Stimulated activated CD4-positive, alpha-beta T cell treated with anti-CD3 and anti-CD28 coated beads, Interleukin-15, amount 100 ng/mL, for 24 hours (primary cell): ENCODE measurements at regions not wholly inside any gene's neighbourhood (a gene's known extent, or its start where the extent isn't known, plus 50 kb on each side); places are given as distances from the start of the nearest gene placed in this dataset.
"Not testable (repeated sequence)": the region's sequence is repeated elsewhere in the genome, so short reads cannot be mapped to it uniquely, and the experiment has no call there.

Experiments
- DNase-seq: peaks from one replicate; pipeline ENCODE4 v3.0.0-alpha.2; 2020

DNA sequence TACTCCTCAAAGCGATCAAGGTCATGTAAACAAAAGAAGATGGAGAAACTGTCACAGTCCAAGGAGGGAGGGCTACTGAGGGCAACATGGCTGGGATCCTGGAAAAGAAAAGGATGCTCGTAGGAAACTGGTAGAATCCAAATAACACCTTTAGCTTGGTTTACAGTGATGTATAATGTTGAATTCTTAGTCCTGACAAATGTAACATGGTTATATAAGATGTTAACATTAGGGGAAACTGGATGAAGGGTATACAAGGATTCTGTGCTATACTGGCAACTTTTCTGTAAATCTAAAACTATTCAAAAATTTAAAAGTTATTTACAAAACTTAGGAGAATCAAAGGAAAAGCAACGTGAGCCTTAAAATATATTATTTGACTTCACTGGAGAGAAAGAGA is 257.0 kb downstream of the TTC32 start:
- no peak for DNase-seq

DNA sequence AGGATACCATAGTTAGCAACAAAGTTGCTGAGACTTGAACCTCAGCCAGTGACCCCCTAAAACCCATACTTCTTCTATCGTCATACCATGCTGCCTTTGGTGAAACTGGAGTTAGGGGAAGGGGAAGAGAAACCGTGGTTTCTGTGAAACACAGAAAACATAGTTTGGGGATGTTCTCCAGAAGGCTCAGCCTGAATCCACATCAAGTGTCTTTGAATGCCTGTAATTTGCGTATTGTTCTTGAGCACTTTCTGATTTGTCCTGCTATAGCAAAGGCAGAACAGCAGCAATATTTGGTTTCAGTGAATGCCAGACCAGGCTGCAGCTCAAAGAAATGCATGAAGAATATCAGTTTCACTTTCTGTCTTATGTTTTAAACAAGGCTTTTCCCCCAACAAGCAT is 258.7 kb downstream of the TTC32 start:
- DNase-seq, result no peak

DNA sequence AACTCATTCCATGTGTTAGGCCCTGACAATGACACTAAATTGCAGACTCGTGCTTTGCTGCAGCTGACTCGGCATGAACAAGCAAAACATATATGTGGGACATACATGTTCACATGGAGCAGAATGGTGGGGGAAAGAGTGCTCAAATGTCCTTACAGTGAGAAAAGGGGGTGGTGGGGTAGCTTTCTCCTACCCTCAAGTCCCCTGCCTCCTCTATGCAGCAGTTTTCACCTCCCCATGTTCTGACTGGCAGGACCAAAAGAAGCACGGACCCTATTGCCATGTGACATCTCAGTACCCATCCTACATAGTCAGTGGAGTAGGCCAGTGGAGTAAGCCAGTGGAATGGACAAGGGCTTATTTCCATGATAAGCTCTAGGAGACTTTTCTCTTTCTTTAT is 259.3 kb downstream of the TTC32 start:
- no peak for DNase-seq

DNA sequence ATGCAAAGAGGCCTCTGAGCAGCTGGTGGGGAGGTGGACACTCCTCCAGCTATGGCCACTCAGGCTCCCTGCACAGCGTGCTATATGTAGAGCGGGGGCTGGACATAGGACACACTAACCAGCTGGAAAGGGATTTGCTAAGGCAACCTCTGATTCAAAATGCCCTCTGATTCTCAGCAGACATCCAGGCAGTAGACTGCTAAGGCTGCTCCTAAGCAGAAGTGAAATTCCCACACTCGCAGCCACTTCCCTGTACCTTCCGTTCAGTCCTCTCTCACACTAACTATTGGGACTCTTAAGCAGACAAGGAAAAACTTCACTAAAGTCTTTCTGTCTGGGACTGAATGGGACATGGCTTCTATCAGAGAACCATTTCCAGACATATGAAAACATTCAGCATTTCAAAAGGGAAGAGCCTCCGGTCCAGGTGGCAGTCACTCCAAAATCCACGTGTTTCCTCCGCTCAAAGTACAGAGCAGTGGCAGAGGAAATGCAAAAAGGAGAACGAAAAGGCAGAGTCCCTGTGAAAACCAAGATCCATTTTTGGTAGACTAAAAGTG is 265.8 kb downstream of the TTC32 start:
- DNase-seq, result no peak

DNA sequence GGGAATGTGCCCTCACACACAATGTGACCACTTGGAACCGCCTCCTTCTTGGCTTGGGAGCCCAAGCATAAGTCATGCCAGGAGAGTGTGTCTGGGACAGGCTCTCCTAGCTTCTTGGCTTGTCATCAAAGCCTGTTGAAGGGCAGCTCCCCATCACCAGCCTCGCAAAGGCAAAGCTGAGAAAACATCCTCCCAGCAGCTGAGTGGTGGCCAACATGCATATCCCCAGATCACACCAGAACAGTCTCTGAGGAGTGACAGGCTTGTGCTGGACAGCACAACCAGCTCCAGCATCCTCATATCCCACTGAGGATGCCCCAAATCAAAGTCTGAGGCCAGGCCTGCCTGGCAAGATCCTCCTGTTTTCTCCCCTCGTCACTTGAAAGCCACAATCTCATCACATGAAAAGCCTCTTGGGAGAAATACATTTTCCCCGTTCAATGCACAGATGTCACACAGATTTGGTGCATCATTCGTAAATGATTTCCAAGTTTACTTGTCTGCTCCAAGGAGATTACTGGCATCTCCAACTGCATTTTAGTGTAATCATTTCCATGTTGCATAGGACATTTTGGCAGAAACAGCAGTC is 269.3 kb downstream of the TTC32 start:
- DNase-seq, result no peak

DNA sequence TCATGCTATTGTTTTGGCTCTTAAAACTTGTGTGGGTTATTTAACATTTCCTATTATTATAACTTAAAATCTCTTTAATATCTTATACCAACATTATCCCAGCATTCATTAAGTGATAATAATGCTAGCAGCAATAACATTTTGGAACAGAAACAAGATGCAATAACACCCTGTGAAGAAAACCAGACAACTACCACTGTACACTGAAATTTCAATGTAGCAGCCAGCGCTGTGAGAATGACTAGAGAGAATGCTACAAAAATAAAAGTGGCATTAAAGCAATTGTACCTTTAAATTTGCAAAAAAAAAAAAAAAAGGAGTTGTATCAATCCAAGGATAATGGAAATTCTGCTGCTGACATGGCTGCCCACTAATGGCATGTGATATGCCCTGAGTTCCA is 269.9 kb downstream of the TTC32 start:
- no peak for DNase-seq

DNA sequence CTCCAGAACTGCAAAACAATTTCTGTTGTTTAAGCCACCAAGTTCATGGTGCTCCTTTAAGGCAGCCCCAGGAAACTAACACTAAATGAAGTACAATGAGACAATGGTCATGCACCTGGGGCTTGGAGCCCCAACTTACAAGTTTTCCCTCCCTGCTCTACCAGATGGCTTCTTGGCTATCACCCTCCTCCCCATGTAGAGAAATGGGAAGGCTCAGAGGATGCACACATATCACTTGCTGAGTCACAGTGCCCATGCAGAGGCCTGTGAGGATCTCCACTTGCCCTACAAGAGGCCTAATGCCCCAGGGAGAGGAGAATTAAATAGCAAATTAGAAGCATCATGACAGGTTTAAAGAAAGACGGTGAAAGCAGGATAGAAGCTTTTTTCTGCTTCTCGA is 270.9 kb downstream of the TTC32 start:
- no peak for DNase-seq

DNA sequence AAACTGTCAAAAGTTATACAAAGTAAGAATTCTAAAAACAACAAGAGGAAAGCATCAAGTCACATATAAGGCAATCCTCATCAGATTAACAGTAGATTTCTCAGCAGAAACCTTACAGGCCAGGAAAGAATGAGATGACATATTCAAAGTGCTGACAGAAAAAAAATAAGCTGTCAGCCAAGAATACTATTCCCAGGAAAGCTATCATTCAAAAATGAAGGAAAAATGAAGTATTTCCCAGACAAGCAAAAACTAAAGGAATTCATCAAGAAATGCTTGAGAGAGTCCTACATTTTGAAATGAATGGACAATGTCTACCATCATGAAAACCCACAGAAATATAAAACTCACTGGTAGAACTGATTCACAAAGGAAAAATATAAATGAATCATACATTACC is 268.9 kb upstream of the OSR1 start:
- DNase-seq, result no peak

DNA sequence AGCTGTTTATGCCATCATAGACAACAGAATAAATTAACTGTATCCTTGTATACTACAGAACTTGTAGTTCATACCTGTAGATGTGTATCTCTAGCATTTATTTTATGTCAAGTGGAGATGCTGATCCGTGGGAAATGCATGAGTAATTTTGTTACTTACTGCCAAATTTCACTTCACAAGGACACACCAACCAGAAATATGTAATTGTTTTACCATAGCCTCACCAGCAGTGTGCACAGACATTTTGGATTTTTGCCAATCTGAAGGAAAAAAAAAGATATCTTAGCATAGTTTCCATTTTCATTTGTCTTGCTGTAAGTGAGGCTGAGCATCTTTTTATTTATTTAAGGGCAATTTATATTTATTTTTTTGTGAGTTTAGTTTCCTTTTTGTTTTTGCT is 265.1 kb upstream of the OSR1 start:
- DNase-seq, result no peak

DNA sequence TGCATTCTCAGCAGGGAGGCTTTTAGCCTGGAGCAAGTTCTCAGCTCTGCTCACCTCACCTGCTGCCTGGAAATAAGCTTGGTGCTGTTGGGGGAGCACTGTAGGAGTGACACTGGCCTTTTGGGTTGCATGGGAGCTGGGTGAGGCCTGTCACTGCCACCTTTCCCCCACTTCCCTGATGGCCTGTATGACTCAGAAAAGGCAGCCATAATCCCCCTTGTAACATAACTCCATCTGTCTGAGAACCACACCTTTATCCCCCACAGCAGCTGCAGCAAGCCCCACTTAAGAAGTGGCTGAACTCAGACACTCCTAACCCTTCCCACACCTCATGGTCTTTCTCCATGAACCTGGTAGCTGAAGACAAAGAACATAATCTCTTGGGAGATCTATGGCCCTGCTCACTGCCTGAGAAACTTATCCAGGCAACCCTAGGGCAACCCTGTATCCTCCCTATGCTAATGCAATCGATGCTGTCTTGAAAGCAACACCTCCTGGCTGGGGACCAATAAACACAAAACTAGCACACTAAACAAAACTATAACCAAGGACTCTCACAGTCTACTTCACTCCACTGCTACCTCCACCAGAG is 258.9 kb upstream of the OSR1 start:
- DNase-seq, result no peak

DNA sequence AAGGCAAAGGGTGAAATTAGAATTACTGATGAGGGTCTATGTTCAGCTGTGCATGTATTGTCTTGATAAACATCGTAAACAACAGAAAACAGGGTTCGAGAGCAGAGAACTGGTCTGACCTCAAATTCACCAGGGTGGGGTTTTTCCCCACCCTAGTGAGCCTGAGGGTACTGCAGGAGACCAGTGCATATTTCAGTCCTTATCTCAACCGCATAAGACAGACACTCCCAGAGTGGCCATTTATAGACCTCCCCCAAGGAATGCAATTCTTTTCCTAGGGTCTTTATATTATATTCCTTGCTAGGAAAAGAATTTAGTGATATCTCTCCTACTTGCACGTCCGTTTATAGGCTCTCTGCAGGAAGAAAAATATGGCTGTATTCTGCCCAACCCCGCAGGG is 257.0 kb upstream of the OSR1 start:
- DNase-seq, result not testable (repeated sequence)

DNA sequence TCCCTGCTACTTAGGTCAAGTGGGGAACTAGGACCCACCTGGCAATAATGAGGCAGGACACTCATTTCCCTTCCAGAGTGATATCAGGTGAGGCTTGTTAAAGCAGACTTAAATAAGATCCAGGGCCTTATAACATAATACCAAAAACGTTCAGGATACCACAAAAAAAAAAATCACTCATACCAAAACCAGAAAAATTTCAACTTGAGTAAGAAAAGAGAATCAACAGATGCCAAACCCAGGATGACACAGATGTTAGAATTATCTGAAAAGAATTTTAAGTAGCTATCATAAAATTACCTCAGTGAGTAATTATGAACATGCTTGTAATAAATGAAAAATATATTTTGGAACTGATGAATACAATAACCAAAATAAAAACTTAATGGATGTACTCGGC is 255.6 kb upstream of the OSR1 start:
- no peak for DNase-seq

DNA sequence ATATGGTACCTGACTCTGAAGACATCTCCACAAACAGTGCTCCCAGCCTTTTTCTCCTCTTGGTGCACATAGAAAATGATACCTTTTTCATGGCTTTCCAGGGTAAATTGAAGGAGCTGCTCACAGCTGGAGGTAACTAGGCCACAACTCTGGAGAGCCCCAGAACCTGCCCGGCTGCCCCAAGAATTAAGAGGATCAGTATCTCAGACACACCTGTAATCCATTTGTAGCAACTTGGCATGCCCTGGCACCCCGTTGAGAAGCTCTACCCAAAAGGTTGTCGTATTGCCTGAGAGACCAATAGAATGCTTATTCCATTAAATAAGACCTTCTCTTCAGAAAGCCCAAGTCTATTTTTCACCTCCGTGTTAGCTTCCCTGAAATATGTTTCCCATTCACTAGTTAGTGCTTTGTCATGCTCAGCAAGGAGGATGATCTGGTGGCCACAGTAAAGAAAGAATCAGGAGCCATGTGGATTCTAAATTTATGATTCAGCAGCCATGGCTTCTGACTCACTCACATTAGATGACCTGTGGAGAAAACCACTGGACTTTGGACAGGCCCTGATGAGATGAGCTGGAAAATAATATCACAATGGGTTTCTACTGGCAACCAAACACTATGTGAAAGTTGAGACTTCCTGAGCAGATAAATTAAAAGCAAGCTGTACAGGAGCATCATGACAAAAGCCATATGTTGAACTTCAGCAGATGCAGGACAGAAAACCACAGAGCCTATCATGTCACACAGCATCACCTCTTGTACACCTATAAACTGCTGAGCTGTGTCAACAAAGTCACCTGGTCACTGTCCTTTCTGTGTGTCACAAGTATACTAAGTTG is 253.3 kb upstream of the OSR1 start:
- DNase-seq, result no peak

DNA sequence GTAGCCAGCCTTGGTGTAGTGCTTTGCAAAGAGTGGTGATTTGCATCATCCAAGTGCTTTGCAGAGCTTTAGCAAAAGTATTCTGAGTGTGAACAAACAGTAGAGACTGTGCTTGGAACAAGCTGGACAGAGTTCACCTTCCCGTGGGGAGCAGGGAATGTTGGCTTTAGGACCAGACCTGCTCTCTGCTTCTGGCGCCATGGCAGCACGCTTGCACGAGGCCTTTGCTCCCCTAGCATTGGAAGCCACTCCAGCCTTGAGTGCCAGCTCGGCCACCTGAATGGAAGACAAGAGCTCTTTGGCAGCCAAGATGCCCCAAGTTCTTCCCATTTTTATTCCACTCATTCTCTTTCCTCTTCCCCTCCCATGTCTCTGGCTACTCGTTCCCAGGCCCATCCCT is 250.8 kb upstream of the OSR1 start:
- no peak for DNase-seq

DNA sequence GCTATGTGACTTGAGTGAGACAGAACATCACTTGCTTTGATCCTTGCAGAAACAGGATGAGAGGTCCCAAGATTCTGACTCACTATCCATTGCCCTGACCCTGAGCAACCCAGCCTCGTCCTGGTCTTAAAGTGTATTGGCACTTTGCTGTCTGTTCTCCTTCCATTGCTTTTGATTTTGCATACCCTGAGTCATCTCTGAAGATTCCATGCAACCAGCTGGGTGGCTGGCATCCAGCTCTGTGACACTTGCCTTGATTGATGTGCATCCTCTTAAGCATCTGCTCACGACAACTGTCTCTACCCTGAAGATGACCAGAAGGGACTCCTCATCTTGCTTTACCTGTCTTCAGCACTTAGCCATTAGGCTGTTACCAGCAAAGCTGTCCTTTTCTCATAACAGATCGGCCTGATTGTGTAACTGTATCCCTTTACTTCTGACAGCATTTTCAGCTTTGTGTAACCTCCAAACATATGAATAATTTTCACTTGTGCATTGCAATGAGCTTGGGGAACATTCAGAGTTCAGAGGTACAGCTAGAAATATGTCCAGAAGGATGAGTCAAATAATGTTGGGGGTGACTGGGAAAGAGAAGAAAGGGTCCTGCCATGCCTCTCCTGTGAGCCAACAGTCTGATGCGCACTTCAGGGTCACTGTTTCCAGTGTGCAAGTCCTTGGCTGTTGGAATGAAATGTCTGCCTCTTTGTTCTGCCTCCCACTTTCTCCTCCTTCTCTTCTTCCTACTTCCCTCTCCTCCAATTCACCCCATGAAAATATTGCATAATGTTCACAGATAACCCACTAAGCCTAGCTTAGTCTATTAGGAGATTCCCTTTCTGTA is 249.7 kb upstream of the OSR1 start:
- DNase-seq, result no peak

DNA sequence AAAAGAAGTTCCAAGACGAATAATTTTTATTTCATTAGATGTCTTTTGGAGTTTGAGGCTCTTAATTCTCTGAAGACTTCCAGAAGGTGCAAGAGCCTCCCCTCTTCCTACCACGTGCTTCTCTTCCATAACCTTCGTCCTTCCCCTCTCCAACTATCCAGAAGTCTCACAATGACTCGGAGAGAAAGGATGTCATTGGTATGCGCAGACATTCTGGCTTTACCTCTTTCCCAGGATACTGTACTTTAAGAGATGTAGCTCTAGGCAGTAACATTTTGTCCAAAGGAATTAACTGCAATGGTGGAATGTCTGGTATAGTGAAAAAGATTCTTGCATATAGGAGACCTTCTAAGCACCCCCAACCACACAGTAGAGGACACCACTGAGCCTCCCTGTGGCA is 249.0 kb upstream of the OSR1 start:
- no peak for DNase-seq

DNA sequence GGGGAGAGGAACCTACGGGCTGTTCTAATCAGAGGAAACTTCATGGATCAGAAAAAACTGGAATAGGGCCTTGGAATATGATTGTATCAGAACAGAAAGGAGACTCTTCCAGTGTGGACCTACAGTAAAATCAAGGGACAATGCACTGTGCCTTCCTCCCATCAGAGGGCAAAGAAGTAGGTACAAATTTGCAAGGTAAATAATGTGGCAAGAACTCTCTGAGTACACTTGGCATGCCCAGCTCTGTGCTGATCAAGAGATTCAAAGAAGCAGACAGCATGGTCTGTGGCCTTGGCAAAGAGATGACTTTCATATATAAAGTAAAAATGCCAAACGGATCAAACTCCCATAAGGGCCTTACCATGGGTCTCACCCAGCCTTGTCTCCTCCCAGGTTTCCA is 242.6 kb upstream of the OSR1 start:
- DNase-seq, result no peak

DNA sequence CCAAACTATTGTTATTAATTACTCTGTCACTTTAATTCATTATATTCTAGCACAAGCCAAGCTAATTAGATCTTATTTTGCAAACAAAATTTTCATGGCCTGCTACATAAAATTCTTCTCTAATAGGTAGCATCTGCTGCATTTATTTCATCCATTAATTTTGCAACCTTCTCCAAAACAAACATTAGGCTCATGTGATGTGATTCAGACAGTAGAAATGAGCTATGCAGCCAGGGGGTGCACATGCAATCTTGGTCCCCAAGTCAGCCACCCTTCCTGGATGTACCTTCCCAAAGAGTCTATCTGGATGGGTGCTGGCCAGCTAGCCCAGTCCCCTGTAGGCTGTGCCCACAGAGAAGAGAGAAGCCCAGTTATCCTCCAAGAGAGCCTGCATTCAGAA is 242.1 kb upstream of the OSR1 start:
- DNase-seq, result no peak

DNA sequence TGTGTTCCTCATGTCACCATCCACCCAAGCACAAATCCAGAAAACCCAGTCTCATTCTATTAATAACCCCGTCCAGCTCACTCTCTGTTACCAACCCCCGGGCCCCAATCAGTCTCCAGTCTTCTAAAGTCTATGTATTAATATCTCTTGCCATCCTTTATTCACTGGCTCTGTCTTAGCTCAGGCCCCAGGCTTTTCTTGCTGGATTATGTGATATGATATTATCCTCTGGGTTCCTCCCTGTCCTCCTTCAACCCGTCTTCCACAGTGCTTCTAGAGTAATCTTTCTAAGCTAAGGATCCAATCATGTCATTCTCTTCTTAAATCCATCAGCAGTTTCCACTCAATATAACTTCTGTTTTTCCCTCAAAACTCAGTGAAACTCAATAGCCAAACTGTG is 240.5 kb upstream of the OSR1 start:
- no peak for DNase-seq

DNA sequence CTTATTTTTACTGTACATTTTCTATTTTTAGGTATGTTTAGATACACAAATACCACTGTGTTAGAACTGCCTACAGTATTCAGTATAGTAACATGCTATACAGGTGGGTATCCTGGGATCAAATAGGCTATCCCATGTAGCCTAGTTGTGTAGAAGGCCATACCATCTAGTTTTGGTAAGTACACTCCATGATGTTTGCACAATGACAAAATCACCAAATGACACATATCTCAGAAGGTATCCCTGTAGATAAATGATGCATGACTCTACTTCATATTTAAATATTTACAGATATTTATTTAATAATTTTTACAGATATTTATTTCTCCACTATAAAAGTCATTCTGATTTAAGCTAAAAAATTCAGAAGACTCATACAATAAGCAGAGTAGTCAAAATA is 233.8 kb upstream of the OSR1 start:
- DNase-seq, result no peak

DNA sequence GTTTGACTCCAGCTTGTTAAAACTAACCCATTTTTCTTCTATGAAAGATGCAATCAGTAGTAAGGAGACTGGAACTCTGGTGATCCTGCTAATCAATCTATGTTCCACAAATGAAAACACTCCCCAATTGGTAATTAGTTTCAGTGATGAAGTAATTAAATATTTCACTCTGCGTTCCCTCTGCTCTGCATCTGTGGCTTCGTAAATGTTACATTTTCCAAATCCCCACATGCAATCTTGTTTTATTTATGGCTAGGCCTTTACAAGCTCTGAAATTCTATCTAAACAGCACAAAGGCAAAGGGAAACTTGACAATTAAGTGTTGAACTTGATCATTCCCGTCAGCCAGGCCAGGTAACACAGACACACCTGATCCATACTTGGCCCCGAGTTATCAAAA is 231.4 kb upstream of the OSR1 start:
- no peak for DNase-seq

DNA sequence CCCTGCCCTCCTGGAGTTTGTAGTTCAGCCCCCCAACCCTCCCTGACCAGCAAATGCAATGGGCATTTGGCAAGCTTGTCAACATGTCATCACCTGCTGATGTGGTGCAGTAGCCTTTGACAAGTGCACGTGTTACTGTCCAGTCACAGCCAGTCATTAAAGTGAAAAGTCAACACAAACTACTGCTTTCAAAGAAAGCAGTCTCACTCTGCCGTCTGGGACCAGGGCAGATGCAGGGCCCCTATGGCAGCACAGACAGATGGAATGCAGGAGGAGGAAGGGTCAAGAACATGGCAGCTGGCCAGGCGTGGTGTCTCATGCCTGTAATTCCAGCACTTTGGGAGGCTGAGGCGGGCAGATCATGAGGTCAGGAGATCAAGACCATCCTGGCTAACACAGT is 222.4 kb upstream of the OSR1 start:
- no peak for DNase-seq

DNA sequence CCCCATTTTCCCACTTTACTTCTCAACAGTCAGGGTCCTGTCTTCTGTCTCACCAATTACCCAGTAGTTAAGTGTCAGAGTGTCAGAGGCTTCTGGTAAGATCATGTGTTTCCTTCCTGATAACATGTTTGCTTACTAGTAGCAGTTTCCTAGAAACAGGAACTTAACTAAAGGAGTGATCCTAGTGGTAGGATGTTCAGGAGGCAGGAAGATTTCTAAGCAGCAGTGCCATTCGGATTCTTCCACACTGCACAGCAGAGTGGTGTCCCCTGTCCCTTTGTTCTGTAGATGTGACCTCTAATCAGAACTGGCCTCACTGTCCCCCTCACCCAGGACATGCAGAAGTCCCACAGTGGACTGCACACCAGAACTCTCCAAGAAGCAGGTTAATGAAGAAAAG is 221.8 kb upstream of the OSR1 start:
- DNase-seq, result no peak
